K562 (cell line): ENCODE measurements at regions not wholly inside any gene's neighbourhood (a gene's known extent, or its start where the extent isn't known, plus 50 kb on each side); places are given as distances from the start of the nearest gene placed in this dataset.
A peak's percentile ranks its signal among the peaks of the same experiment; 100 is the strongest.

ENCODE experiments used
- ATAC-seq: fragments of 200-7000 bp; cut with Tn5 transposase; 3 replicates; pipeline ENCODE4 v1.9.1; 2020; ENCODE audit warnings: moderate library complexity
- BruUV-seq: library from RNA; stranded (reverse); fragments of 400-500 nt; replicated peaks from 2 replicates; lab custom pipeline; 2021; lab: Mats Ljungman, UMichigan
- CTCF ChIA-PET: fragments of 300-600 bp; formaldehyde crosslinking; extraction: SDS; loops from one replicate; lab custom pipeline; 2021; ENCODE audit warnings: low intra/inter-chr PET ratio; lab: Yijun Ruan, JAX
- POLR2A ChIA-PET: fragments of 300-600, 350-650 bp; sonication (Branson Sonifier 250); formaldehyde crosslinking; extraction: SDS; loops from one replicate; lab custom pipeline; 2021; ENCODE audit warnings: antibody characterized with exemption, inconsistent platforms; lab: Yijun Ruan, JAX
- DNase-seq, 4 experiments: peaks; one replicate each; pipeline versions ENCODE4 v3.0.0 to v3.0.0-alpha.2; 2011 to 2018; ENCODE audit warnings: low spot score in 3 of 4, mixed read lengths in 3 of 4; ENCODE audit errors: extremely low read depth in 1 of 4
- FAIRE-seq: peaks from 2 replicates; lab custom pipeline; 2011; peaks lifted over from hg19 to GRCh38; lab: Jason Lieb, UNC
- H2AFZ ChIP-seq: 2 replicates; pipeline ENCODE4 v1.6.0; 2011; ENCODE audit warnings: low read depth, low read length, control low read depth, inconsistent platforms
- H3K27ac ChIP-seq: fragments of 200-600 bp; 3 replicates; pipeline ENCODE4 v1.8.0; 2011; ENCODE audit warnings: low read depth, mild to moderate bottlenecking, control low read depth, inconsistent platforms, low read length, moderate library complexity, mixed read lengths; ENCODE audit errors: extremely low read depth
- H3K27me3 ChIP-seq, 2 experiments: fragments of 300-600 bp in 1 of 2; 2 replicates in 1 of 2; 3 replicates in 1 of 2; pipeline versions ENCODE4 v1.6.0 to v1.8.0; 2011; ENCODE audit warnings: inconsistent platforms in 2 of 2, low read length in 2 of 2, mild to moderate bottlenecking in 1 of 2, mixed read lengths in 1 of 2, moderate library complexity in 1 of 2; ENCODE audit not compliant: control insufficient read depth in 2 of 2, insufficient read depth in 2 of 2
- H3K36me3 ChIP-seq: fragments of 300-600 bp; 3 replicates; pipeline ENCODE4 v1.8.0; 2011; ENCODE audit warnings: mild to moderate bottlenecking, low read length, inconsistent platforms; ENCODE audit not compliant: control insufficient read depth, insufficient read depth
- H3K4me1 ChIP-seq, 2 experiments: fragments of 200-600 bp in 1 of 2; replicated peaks in 1 of 2; 2 replicates in 1 of 2; 3 replicates in 1 of 2; pipeline versions ENCODE4 v1.5.1 to v1.8.0; 2011; ENCODE audit warnings: inconsistent platforms in 2 of 2, low read length in 2 of 2, mild to moderate bottlenecking in 1 of 2, mixed read lengths in 1 of 2, moderate library complexity in 1 of 2; ENCODE audit not compliant: control insufficient read depth in 2 of 2, insufficient read depth in 2 of 2
- H3K4me2 ChIP-seq: 2 replicates; pipeline ENCODE4 v1.6.1; 2011; ENCODE audit warnings: low read length, control low read depth, inconsistent platforms, mixed read lengths; ENCODE audit not compliant: insufficient read depth
- H3K4me3 ChIP-seq: fragments of 200-600 bp; sonication (generic), shearing (Covaris generic); 2 replicates; pipeline ENCODE4 v1.5.1; 2016; ENCODE audit warnings: control low read depth, inconsistent platforms
- H3K79me2 ChIP-seq: fragments of 200-600 bp; 3 replicates; pipeline ENCODE4 v1.8.0; 2011; ENCODE audit warnings: low read length, inconsistent platforms; ENCODE audit not compliant: control insufficient read depth, insufficient read depth
- H3K9ac ChIP-seq, 2 experiments: 2 replicates each; pipeline versions ENCODE4 v1.6.0 to v1.6.1; 2011; ENCODE audit warnings: low read depth in 2 of 2, low read length in 2 of 2, control low read depth in 1 of 2, inconsistent platforms in 1 of 2, mild to moderate bottlenecking in 1 of 2, mixed read lengths in 1 of 2; ENCODE audit not compliant: insufficient read depth in 1 of 2
- H3K9me1 ChIP-seq: one replicate; pipeline ENCODE4 v1.6.0; 2011; ENCODE audit warnings: inconsistent platforms, mild to moderate bottlenecking, low read length, moderate library complexity; ENCODE audit not compliant: control insufficient read depth, insufficient read depth
- H3K9me3 ChIP-seq: replicated peaks from 2 replicates; pipeline ENCODE4 v1.5.1; 2011; ENCODE audit warnings: low read depth, low read length, inconsistent platforms; ENCODE audit not compliant: control insufficient read depth, insufficient read depth
- H4K20me1 ChIP-seq: replicated peaks from 2 replicates; pipeline ENCODE4 v1.6.1; 2011; ENCODE audit warnings: low read length, inconsistent platforms, mixed read lengths; ENCODE audit not compliant: control insufficient read depth, insufficient read depth
- ASH1L ChIP-seq: fragments of 450-650 bp; IDR thresholded peaks from 2 replicates; pipeline ENCODE4 v1.6.1; 2018; ENCODE audit warnings: borderline replicate concordance, mild to moderate bottlenecking, low read depth; ENCODE audit not compliant: partially characterized antibody
- CXXC5 ChIP-seq: fragments of 250-450 bp; sonication (Bioruptor Pico); IDR thresholded peaks from 2 replicates; pipeline ENCODE4 v1.8.0; 2022; ENCODE audit warnings: inconsistent platforms, mild to moderate bottlenecking, moderate library complexity
- FOXJ2 ChIP-seq: fragments of 200-800 bp; sonication (Bioruptor generic); IDR thresholded peaks from 2 replicates; pipeline ENCODE4 v1.6.1; 2016; ENCODE audit warnings: missing genetic modification characterization, missing compliant biosample characterization
- HNRNPUL1 ChIP-seq: fragments of 200-400 bp; formaldehyde crosslinking; IDR thresholded peaks from 2 replicates; pipeline ENCODE4 v1.6.1; 2017; ENCODE audit warnings: low read length
- HSF4 ChIP-seq: fragments of 250-450 bp; sonication (Bioruptor Pico); IDR thresholded peaks from 2 replicates; pipeline ENCODE4 v2.1.2; 2022; ENCODE audit warnings: mild to moderate bottlenecking, moderate library complexity, borderline replicate concordance
- L3MBTL2 ChIP-seq: fragments of 450-650 bp; IDR thresholded peaks from 2 replicates; pipeline ENCODE4 v1.6.1; 2016; ENCODE audit warnings: mild to moderate bottlenecking, moderate library complexity
- TRIM24 ChIP-seq, 2 experiments: fragments of 450-650 bp; IDR thresholded peaks; 2 replicates each; pipeline ENCODE4 v1.6.1; 2016
- ZNF76 ChIP-seq: fragments of 250-450 bp; sonication (Bioruptor Pico); IDR thresholded peaks from 2 replicates; pipeline ENCODE4 v1.4.0; 2020; ENCODE audit warnings: mild to moderate bottlenecking, moderate library complexity, borderline replicate concordance
- ZNF785 ChIP-seq: fragments of 250-450 bp; sonication (Bioruptor Pico); IDR thresholded peaks from 2 replicates; pipeline ENCODE4 v1.4.0; 2020; ENCODE audit warnings: mild to moderate bottlenecking
- ZNF79 ChIP-seq: fragments of 250-450 bp; sonication (Bioruptor Pico); IDR thresholded peaks from 2 replicates; pipeline ENCODE4 v1.4.0; 2020; ENCODE audit warnings: low read depth, mild to moderate bottlenecking, moderate library complexity
- ZSCAN29 ChIP-seq: fragments of 450-650 bp; IDR thresholded peaks from 2 replicates; pipeline ENCODE4 v1.6.1; 2017
- WGBS: fragments of 100-300 bp; shearing (Covaris generic); methylation state at CpG from one replicate; pipeline ENCODE4 v1.1.6; 2016; ENCODE audit warnings: low coverage, mixed read lengths; ENCODE audit not compliant: insufficient coverage; ENCODE audit errors: missing lambda C conversion rate; 5-methylcytosine and 5-hydroxymethylcytosine counted together
- in situ Hi-C: fragments of 300-500 bp; cut with MboI; formaldehyde crosslinking; loops from 4 replicates; pipeline ENCODE4 v1.15.0; 2018; ENCODE audit warnings: inconsistent platforms, mixed read lengths
- intact Hi-C: fragments of 100-400 bp; cut with micrococcal nuclease; formaldehyde crosslinking; loops from 2 replicates; pipeline ENCODE4 v1.14.2; 2022
- TF ChIP-seq, protein P1 (sequence below): fragments of 200-800 bp; sonication (Bioruptor generic); IDR thresholded peaks from 2 replicates; pipeline ENCODE4 v1.6.1; 2016; ENCODE audit warnings: missing genetic modification characterization, missing compliant biosample characterization

DNA sequence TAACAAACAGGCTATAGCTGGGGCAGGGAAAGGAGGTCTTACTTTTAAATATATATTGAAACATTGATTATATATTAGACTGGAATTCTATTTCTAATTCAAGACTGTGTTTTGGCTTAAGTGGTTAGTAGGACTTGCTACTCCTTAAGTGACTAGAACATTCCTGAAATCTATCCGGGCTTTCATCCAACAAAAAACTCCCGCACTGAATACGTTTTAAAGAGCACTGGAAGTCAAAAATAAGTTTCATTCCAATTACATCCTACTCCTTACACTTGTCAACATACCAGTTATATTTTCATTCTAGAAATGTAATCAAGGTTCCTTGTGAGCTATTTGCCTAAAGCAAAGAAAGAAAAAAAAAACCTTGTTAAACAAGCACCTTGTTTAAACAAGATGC is 204.6 kb downstream of the SP3 start:
- H3K27ac ChIP-seq = no peak overlapping the region
- WGBS = 6% methylated on average over 3 of the region's 3 CpGs
- ChIA-PET POLR2A (interaction anchor here (0.8 kb wide), 1 partner anchor 1967 kb away, joined by 3 read pairs; no protein-coding TSS in a partner anchor), CTCF (no interaction called here)
- no peaks in the 10 kb centered on the region for H3K9me3 ChIP-seq
- intact Hi-C loops (no loop called here), in situ Hi-C loops (no loop called here)
- no peak overlapping the region for H3K4me3 ChIP-seq
- H3K9ac ChIP-seq = no peak overlapping the region
- ATAC-seq (no peak), DNase-seq (no peak), FAIRE-seq (no peak)
- BruUV-seq = no TSS peak
- H3K27me3 ChIP-seq = peaks cover 0 to 19% of the 10 kb centered on the region in 2 experiments; a peak in 3 of 5 replicates
- no peaks in the 10 kb centered on the region for H3K4me1 ChIP-seq
- no peak for TF ChIP-seq TRIM24 (IDR thresholded peaks at IDR 0.05)
- TF ChIP-seq HSF4 = no peak
- 0 out of 2 replicates have a peak, but pooled peaks have one; percentile 20 for TF ChIP-seq L3MBTL2
- TF ChIP-seq ZSCAN29 = no peak
- no peak for TF ChIP-seq ZNF785
- no peak for TF ChIP-seq ZNF76 (CRISPR knock-in tag)
- peak overlapping the region; percentile 27; the same call in 1 of the 2 replicates for H3K4me2 ChIP-seq
- no peaks in the 10 kb centered on the region for H3K36me3 ChIP-seq
- 0 out of 2 replicates have a peak, but pooled peaks cover 4% of the 10 kb centered on the region for H4K20me1 ChIP-seq
- peak overlapping the region; percentile 11; the same call in 1 of the 2 replicates for H2AFZ ChIP-seq
- no peaks in the 10 kb centered on the region for H3K9me1 ChIP-seq
- no peaks in the 10 kb centered on the region for H3K79me2 ChIP-seq

DNA sequence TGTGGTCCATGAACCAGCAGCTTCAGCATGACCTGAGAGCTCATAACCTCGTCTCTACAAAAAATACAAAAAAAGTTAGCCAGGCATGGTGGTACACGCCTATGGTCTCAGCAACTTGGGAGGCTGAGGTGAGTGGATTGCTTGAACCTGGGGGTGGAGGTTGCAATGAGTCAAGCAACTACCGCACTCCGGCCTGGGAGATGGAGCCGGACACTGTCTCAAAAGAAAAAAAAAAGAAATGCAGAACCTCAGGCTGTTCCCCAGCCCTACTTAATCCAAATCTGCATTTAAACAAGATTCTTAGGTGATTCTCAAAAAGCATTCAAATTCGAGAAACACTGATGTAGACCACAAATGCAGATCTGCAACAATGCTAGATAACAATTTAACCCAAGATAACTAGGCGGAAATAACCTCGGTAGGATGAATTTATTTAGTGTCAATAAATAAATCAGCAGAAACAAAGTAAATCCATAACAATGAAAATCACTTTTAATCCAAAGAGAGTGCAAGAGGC is 203.5 kb downstream of the SP3 start:
- in situ Hi-C loops = no loop called here
- Histone ChIP-seq H3K4me3 (no peak overlapping the region), H4K20me1 (no peaks in the 10 kb centered on the region), H3K36me3 (no peaks in the 10 kb centered on the region), H3K27me3 (peaks cover 0 to 13% of the 10 kb centered on the region in 2 experiments; a peak in 4 of 5 replicates), H3K79me2 (no peaks in the 10 kb centered on the region), H3K9me3 (no peaks in the 10 kb centered on the region), H3K9me1 (no peaks in the 10 kb centered on the region), H3K9ac (no peak overlapping the region), H3K4me2 (no peak overlapping the region), H3K4me1 (no peaks in the 10 kb centered on the region), H3K27ac (no peak overlapping the region), H2AFZ (no peak overlapping the region)
- no peak for FAIRE-seq
- WGBS = under 1% methylated on average over 8 of the region's 8 CpGs
- ATAC-seq = no peak
- BruUV-seq = no TSS peak
- DNase-seq = no peak
- ChIA-PET CTCF (no interaction called here), POLR2A (interaction anchor here (0.6 kb wide), 1 partner anchor 127 kb away, joined by 3 read pairs; no protein-coding TSS in a partner anchor)
- intact Hi-C loops = no loop called here
- TF ChIP-seq, protein P1, sequence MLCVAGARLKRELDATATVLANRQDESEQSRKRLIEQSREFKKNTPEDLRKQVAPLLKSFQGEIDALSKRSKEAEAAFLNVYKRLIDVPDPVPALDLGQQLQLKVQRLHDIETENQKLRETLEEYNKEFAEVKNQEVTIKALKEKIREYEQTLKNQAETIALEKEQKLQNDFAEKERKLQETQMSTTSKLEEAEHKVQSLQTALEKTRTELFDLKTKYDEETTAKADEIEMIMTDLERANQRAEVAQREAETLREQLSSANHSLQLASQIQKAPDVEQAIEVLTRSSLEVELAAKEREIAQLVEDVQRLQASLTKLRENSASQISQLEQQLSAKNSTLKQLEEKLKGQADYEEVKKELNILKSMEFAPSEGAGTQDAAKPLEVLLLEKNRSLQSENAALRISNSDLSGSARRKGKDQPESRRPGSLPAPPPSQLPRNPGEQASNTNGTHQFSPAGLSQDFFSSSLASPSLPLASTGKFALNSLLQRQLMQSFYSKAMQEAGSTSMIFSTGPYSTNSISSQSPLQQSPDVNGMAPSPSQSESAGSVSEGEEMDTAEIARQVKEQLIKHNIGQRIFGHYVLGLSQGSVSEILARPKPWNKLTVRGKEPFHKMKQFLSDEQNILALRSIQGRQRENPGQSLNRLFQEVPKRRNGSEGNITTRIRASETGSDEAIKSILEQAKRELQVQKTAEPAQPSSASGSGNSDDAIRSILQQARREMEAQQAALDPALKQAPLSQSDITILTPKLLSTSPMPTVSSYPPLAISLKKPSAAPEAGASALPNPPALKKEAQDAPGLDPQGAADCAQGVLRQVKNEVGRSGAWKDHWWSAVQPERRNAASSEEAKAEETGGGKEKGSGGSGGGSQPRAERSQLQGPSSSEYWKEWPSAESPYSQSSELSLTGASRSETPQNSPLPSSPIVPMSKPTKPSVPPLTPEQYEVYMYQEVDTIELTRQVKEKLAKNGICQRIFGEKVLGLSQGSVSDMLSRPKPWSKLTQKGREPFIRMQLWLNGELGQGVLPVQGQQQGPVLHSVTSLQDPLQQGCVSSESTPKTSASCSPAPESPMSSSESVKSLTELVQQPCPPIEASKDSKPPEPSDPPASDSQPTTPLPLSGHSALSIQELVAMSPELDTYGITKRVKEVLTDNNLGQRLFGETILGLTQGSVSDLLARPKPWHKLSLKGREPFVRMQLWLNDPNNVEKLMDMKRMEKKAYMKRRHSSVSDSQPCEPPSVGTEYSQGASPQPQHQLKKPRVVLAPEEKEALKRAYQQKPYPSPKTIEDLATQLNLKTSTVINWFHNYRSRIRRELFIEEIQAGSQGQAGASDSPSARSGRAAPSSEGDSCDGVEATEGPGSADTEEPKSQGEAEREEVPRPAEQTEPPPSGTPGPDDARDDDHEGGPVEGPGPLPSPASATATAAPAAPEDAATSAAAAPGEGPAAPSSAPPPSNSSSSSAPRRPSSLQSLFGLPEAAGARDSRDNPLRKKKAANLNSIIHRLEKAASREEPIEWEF (CRISPR knock-in tag) = no peak
- TF ChIP-seq ASH1L = no peak
- no peak for TF ChIP-seq HNRNPUL1
- no peak for TF ChIP-seq CXXC5
- TF ChIP-seq ZNF79 (CRISPR knock-in tag) = no peak
- TF ChIP-seq FOXJ2 = no peak
